HPDE6-E6E7 (cell line): ENCODE measurements at regions not wholly inside any gene's neighbourhood (a gene's known extent, or its start where the extent isn't known, plus 50 kb on each side); places are given as distances from the start of the nearest gene placed in this dataset.

Experiments used
- DNase-seq: peaks from one replicate; pipeline ENCODE4 v3.0.0; 2011; ENCODE audit warnings: missing footprints; ENCODE audit errors: extremely low spot score

GRCh38 chr7:131252976-131253375, 74.7 kb upstream of the MKLN1 start:
- no peak for DNase-seq

GRCh38 chr7:131254211-131254610, 73.5 kb upstream of the MKLN1 start:
- DNase-seq: no peak

GRCh38 chr7:131255242-131255641, 72.4 kb upstream of the MKLN1 start:
- no peak for DNase-seq

- no peak for DNase-seq
These were observed 66.1 kb upstream of the MKLN1 start for GRCh38 chr7:131261476-131261994.

GRCh38 chr7:131265227-131265626, 62.4 kb upstream of the MKLN1 start:
- DNase-seq: no peak

GRCh38 chr7:131267631-131268030, 60.0 kb upstream of the MKLN1 start:
- no peak for DNase-seq

- DNase-seq: no peak
These were observed 58.8 kb upstream of the MKLN1 start for GRCh38 chr7:131268906-131269305.

GRCh38 chr7:131272086-131272485, 55.6 kb upstream of the MKLN1 start:
- no peak for DNase-seq

GRCh38 chr7:131274986-131275385, 52.7 kb upstream of the MKLN1 start:
- no peak for DNase-seq

- DNase-seq: no peak
These were observed 51.5 kb upstream of the MKLN1 start for GRCh38 chr7:131276190-131276589.

- DNase-seq: no peak
These were observed 50.9 kb upstream of the MKLN1 start for GRCh38 chr7:131276748-131277147.
